Heart right ventricle (tissue), 16 donors: ENCODE measurements at regions not wholly inside any gene's neighbourhood (a gene's known extent, or its start where the extent isn't known, plus 50 kb on each side); places are given as distances from the start of the nearest gene placed in this dataset.

Experiments used
- ATAC-seq, 8 donors: fragments of 200-7000 bp; cut with Tn5 transposase; one replicate each; pipeline ENCODE4 v1.9.1; 2020; ENCODE audit warnings: mild to moderate bottlenecking in 8 of 8, moderate library complexity in 8 of 8, moderate number of reproducible peaks in 1 of 8
- DNase-seq, 2 donors: peaks; one replicate each; pipeline ENCODE4 v3.0.0-alpha.2; 2020
- H3K27ac ChIP-seq, 10 donors: fragments of 200-600 bp; sonication (generic) in 2 of 10; one replicate each; pipeline versions ENCODE4 v1.5.0 to v1.8.0; 2020 to 2022; ENCODE audit warnings: mild to moderate bottlenecking in 3 of 10
- H3K27me3 ChIP-seq, 7 donors: fragments of 200-600 bp; one replicate each; pipeline ENCODE4 v1.8.0; 2021 to 2022; ENCODE audit warnings: mild to moderate bottlenecking in 2 of 7
- H3K36me3 ChIP-seq, 9 donors: fragments of 200-600 bp; sonication (generic) in 1 of 9; one replicate each; pipeline versions ENCODE4 v1.5.0 to v1.8.0; 2020 to 2022; ENCODE audit warnings: mild to moderate bottlenecking in 2 of 9
- H3K4me1 ChIP-seq, 9 donors: fragments of 200-600 bp; sonication (generic) in 1 of 9; one replicate each; pipeline versions ENCODE4 v1.5.0 to v1.8.0; 2020 to 2022; ENCODE audit warnings: mild to moderate bottlenecking in 4 of 9
- H3K4me3 ChIP-seq, 10 donors: fragments of 200-600 bp; sonication (generic) in 2 of 10; one replicate each; pipeline versions ENCODE4 v1.5.0 to v1.8.0; 2020 to 2022; ENCODE audit warnings: mild to moderate bottlenecking in 7 of 10, moderate library complexity in 2 of 10
- H3K9me3 ChIP-seq, 11 donors: fragments of 200-600 bp in 10 of 11; sonication (generic) in 2 of 11; one replicate each; pipeline versions ENCODE4 v1.5.0 to v1.8.0; 2013 to 2022; ENCODE audit warnings: mild to moderate bottlenecking in 2 of 11, control low read depth in 1 of 11, moderate library complexity in 1 of 11
- WGBS, 2 donors: extraction: QIAGEN DNeasy Blood & Tissue Kit; methylation state at CpG; one replicate each; pipeline ENCODE4 v1.1.7; 2013; ENCODE audit warnings: inconsistent platforms in 1 of 2; 5-methylcytosine and 5-hydroxymethylcytosine counted together
- intact Hi-C, 10 donors: fragments of 100-400 bp; cut with DNase I; formaldehyde crosslinking; loops; one replicate each; pipeline versions ENCODE4 v1.11.1 to v1.14.2; 2022
- TF ChIP-seq, protein P1 (sequence below), 9 donors: fragments of 200-600 bp; sonication (generic) in 2 of 9; IDR thresholded peaks; one replicate each; pipeline versions ENCODE4 v1.5.0 to v1.8.0; 2021 to 2022; ENCODE audit warnings: antibody characterized with exemption in 9 of 9, mild to moderate bottlenecking in 5 of 9, moderate library complexity in 1 of 9
- donor health status: Arrhythmogenic right ventricular cardiomyopathy.
- donor health status: ischemic (EF 13 %, LVEDD 7.1; RV severe dilation, severe dysfunction).
- donor health status: healthy with polysubstance abuse.
- donor health status: DM: no; HTN: yes; CAD: no.
- donor health status: DM: no; HTN: no; CAD: no.
- donor health status: ischemic (EF 25% LVEDD 6.9; RV normal size, moderate dysfunction).
- donor health status: ischemic (EF 25% LVEDD 5.7; RV mildly dilated, moderate dysfunction).
- donor health status: healthy.
- donor health status: DM: yes; HTN: yes; CAD: no.
- donor health status: Ischemic cardiomyopathy.
- donor health status: ischemic (EF 35%, LVEDD 5.7; RV mildly dilated, moderate dysfunction).
- donor health status: nonischemic (EF 11% LVEDD 7.7; RV severe dilation, severe dysfunction).
- donor health status: DM: yes; HTN: yes; CAD: no.
- donor health status: PGD.
- donor health status: ischemic (EF 29% LVEDD 5.4; RV normal size, mild dysfunction).
- donor health status: nonischemic (EF 23%, LVEDD 6.1; RV moderate dilation, normal function).

DNA sequence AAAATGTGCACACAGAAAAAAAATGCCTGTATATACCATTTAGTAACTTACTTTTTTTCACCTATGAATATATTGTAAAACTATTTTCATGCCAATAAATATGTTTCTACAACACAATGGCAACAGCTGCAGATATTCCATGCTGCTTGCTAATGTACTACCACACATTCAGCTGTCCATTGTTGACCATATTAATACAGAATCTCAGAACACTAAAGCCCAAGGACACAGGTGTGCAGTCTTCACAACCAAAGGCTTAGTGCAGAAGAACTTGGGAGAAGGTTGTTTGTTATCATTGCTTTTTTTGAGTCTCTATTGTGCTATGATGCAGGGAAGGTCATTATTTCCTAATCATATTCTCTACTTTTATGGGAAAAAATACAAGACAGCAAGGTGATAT lies 79.6 kb downstream of the DIPK2A start:
- ATAC-seq (no peak), DNase-seq (no peak)
- no peaks in the 10 kb centered on the region for H3K9me3 ChIP-seq
- H3K27me3 ChIP-seq = no peaks in the 10 kb centered on the region
- H3K4me1 ChIP-seq = no peaks in the 10 kb centered on the region
- no peak overlapping the region for H3K27ac ChIP-seq
- no peaks in the 10 kb centered on the region for H3K36me3 ChIP-seq
- no peak overlapping the region for H3K4me3 ChIP-seq
- intact Hi-C loops = no loop called here
- TF ChIP-seq, protein P1, sequence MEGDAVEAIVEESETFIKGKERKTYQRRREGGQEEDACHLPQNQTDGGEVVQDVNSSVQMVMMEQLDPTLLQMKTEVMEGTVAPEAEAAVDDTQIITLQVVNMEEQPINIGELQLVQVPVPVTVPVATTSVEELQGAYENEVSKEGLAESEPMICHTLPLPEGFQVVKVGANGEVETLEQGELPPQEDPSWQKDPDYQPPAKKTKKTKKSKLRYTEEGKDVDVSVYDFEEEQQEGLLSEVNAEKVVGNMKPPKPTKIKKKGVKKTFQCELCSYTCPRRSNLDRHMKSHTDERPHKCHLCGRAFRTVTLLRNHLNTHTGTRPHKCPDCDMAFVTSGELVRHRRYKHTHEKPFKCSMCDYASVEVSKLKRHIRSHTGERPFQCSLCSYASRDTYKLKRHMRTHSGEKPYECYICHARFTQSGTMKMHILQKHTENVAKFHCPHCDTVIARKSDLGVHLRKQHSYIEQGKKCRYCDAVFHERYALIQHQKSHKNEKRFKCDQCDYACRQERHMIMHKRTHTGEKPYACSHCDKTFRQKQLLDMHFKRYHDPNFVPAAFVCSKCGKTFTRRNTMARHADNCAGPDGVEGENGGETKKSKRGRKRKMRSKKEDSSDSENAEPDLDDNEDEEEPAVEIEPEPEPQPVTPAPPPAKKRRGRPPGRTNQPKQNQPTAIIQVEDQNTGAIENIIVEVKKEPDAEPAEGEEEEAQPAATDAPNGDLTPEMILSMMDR (IDR thresholded peaks at IDR 0.05) = no peak

DNA sequence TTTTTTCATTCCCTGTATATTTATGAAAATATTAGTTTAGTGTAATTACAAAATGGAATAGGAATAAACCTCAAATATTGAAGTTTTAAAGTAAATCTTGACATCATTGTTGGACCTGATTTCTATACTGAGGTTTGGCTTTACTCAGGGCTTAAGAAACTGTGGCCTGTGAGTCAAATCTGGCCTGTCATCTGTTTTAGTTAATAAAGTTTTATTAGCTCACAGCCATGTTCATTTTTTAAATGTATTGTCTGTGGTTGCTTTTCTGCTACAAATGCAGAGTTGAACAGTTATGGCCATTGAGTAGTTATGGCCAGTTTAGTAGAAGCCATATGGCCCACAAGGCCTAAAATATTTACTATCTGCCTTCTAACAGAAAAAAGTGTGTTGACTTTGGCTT lies 80.7 kb downstream of the DIPK2A start:
- TF ChIP-seq, protein P1 (IDR thresholded peaks at IDR 0.05) = no peak

DNA sequence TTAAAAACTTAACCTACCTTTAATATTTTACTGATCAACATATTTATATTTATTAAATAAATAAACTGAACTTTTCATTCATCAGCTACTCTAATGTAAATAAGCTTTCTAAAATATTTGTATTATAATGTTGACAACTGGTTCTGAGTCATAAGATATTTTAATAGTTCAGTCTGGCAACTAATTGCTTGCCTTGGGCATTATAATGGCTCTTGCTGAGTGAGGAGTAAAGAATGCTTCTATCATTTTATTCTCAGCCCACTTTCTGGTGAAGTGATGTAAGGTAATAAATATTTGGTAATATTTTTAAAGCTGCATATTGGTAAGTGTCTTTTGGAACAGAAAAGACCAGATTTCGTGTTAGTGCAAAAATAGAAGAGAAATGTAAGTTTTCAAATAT lies 81.5 kb downstream of the DIPK2A start:
- 72 to 83% methylated on average over 1 of the region's 1 CpG for WGBS, 2 donors
- ATAC-seq = no peak
- no peaks in the 10 kb centered on the region for H3K4me1 ChIP-seq
- no peaks in the 10 kb centered on the region for H3K36me3 ChIP-seq
- no peaks in the 10 kb centered on the region for H3K27me3 ChIP-seq
- intact Hi-C loops = no loop called here
- H3K9me3 ChIP-seq = no peaks in the 10 kb centered on the region
- no peak overlapping the region for H3K27ac ChIP-seq
- TF ChIP-seq, protein P1 (IDR thresholded peaks at IDR 0.05) = no peak
- no peak for DNase-seq
- no peak overlapping the region for H3K4me3 ChIP-seq

More for the DNA sequence above, 80.7 kb downstream of the DIPK2A start:
- H3K27ac ChIP-seq = no peak overlapping the region
- intact Hi-C loops = no loop called here
- DNase-seq (no peak), ATAC-seq (no peak)
- no peaks in the 10 kb centered on the region for H3K4me1 ChIP-seq
- H3K36me3 ChIP-seq = no peaks in the 10 kb centered on the region
- H3K9me3 ChIP-seq = no peaks in the 10 kb centered on the region
- H3K27me3 ChIP-seq = no peaks in the 10 kb centered on the region
- H3K4me3 ChIP-seq = no peak overlapping the region

DNA sequence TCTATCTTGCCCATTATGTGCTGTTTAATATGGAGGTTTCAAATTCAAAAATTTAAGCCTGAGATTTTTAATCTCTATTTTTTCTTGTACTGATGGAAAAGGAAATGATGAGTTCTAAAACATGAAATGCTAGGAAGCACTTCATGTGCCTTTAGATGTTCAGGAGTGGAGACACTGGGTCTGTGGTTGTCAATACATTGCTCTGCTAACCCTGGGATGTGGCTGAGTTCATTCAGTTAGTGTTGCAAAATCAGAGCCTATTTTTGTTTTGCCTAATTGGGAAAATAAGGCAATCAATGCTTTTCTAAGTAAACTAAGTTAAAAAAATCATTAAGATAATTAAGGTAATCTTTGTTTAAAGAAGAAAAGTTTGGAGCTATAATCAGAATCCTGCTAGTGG lies 83.1 kb downstream of the DIPK2A start:
- DNase-seq = no peak
- no peak for ATAC-seq
- TF ChIP-seq, protein P1 (IDR thresholded peaks at IDR 0.05) = no peak
- no peaks in the 10 kb centered on the region for H3K27me3 ChIP-seq
- no peaks in the 10 kb centered on the region for H3K9me3 ChIP-seq
- no peak overlapping the region for H3K4me3 ChIP-seq
- intact Hi-C loops = no loop called here
- no peak overlapping the region for H3K27ac ChIP-seq
- no peaks in the 10 kb centered on the region for H3K4me1 ChIP-seq
- no peaks in the 10 kb centered on the region for H3K36me3 ChIP-seq

DNA sequence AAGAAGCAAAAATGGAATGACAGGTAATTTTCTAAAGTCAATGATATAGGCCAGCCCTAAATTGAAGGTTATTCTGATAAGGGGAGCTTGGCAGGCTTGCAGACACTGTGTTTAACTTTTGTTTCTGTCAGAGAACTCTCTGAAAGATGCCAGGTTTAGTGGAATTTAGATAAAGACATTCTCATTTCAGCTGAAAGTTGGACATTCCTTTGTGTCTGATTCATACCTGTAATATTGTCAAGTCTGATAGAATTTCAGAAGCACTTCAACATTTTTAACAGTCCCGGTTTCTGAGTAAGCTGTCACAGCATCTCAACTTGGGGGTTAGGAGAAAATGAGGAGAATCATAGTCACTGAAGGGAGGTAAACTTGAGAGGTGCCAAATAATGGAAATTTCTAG lies 84.0 kb downstream of the DIPK2A start:
- Histone ChIP-seq H3K4me3 (no peak overlapping the region), H3K27me3 (no peaks in the 10 kb centered on the region), H3K36me3 (no peaks in the 10 kb centered on the region), H3K9me3 (no peaks in the 10 kb centered on the region), H3K4me1 (no peaks in the 10 kb centered on the region), H3K27ac (no peak overlapping the region)
- no peak for ATAC-seq
- WGBS, 2 donors = 37 to 49% methylated on average over 1 of the region's 1 CpG
- no peak for DNase-seq
- intact Hi-C loops = no loop called here
- TF ChIP-seq, protein P1 (IDR thresholded peaks at IDR 0.05) = no peak
